Left lung (tissue), 4 donors: ENCODE measurements at regions not wholly inside any gene's neighbourhood (a gene's known extent, or its start where the extent isn't known, plus 50 kb on each side); places are given as distances from the start of the nearest gene placed in this dataset.

Experiments
- ATAC-seq: fragments of 200-7000 bp; cut with Tn5 transposase; one replicate; pipeline ENCODE4 v1.9.1; 2020; ENCODE audit warnings: moderate library complexity
- DNase-seq, 4 donors: peaks; one replicate each; pipeline ENCODE4 v3.0.0-alpha.2; 2013 to 2020
- H3K27ac ChIP-seq, 2 donors: fragments of 200-600 bp; sonication (generic) in 1 of 2; one replicate each; pipeline versions ENCODE4 v1.5.0 to v1.8.0; 2020 to 2021
- H3K27me3 ChIP-seq, 2 donors: fragments of 200-600 bp; sonication (generic) in 1 of 2; one replicate each; pipeline versions ENCODE4 v1.5.0 to v1.8.0; 2020 to 2021
- H3K36me3 ChIP-seq, 2 donors: fragments of 200-600 bp; sonication (generic) in 1 of 2; one replicate each; pipeline versions ENCODE4 v1.5.0 to v1.8.0; 2020 to 2021
- H3K4me1 ChIP-seq, 2 donors: fragments of 200-600 bp; one replicate each; pipeline ENCODE4 v1.8.0; 2021
- H3K4me3 ChIP-seq, 2 donors: fragments of 200-600 bp; sonication (generic) in 1 of 2; one replicate each; pipeline versions ENCODE4 v1.5.0 to v1.8.0; 2020 to 2021; ENCODE audit warnings: mild to moderate bottlenecking in 1 of 2
- H3K9me3 ChIP-seq, 2 donors: fragments of 200-600 bp; sonication (generic) in 1 of 2; one replicate each; pipeline versions ENCODE4 v1.5.0 to v1.8.0; 2020 to 2021
- CTCF ChIP-seq, 2 donors: fragments of 200-600 bp; sonication (generic) in 1 of 2; IDR thresholded peaks; one replicate each; pipeline versions ENCODE4 v1.5.0 to v1.8.0; 2021; ENCODE audit warnings: antibody characterized with exemption in 2 of 2
- intact Hi-C, 2 donors: fragments of 100-400 bp; cut with DNase I; formaldehyde crosslinking; loops; one replicate each; pipeline versions ENCODE4 v1.11.2 to v1.14.2; 2022
- donor health status: DM: no; HTN: yes; CAD: no.
- donor health status: DM: no; HTN: no; CAD: no.

- peaks cover 0 to 5% of the 10 kb centered on the region in 2 donors for H3K4me1 ChIP-seq
- peak in 1 of 4 donors; percentile 46 for DNase-seq
- H3K9me3 ChIP-seq = no peaks in the 10 kb centered on the region
These were observed 110.2 kb upstream of the HAND1 start for GRCh38 chr5:154588091-154588774.

GRCh38 chr5:154587123-154588026 lies 109.3 kb upstream of the HAND1 start:
- Histone ChIP-seq H3K27me3 (peaks cover 0 to 10% of the 10 kb centered on the region in 2 donors), H3K27ac (peak overlapping the region; percentile 63 to 81), H3K4me3 (no peak overlapping the region), H3K9me3 (no peaks in the 10 kb centered on the region), H3K36me3 (no peaks in the 10 kb centered on the region), H3K4me1 (peaks cover 0 to 5% of the 10 kb centered on the region in 2 donors)
- ATAC-seq = peak; percentile 12
- no peak for DNase-seq
- intact Hi-C loops = no loop called here
- no peak for TF ChIP-seq CTCF (IDR thresholded peaks at IDR 0.05)

More at GRCh38 chr5:154588091-154588774, 110.2 kb upstream of the HAND1 start:
- Histone ChIP-seq H3K36me3 (no peaks in the 10 kb centered on the region), H3K27ac (peak overlapping the region; percentile 63 to 81), H3K4me3 (no peak overlapping the region), H3K27me3 (peaks cover 0 to 6% of the 10 kb centered on the region in 2 donors)
- intact Hi-C loops = no loop called here
- peak; percentile 77 for ATAC-seq
- TF ChIP-seq CTCF (IDR thresholded peaks at IDR 0.05) = no peak

- intact Hi-C loops = no loop called here
- H3K4me3 ChIP-seq = no peak overlapping the region
- no peak overlapping the region for H3K27ac ChIP-seq
- no peak for ATAC-seq
- no peaks in the 10 kb centered on the region for H3K36me3 ChIP-seq
- peaks cover 0 to 12% of the 10 kb centered on the region in 2 donors for H3K27me3 ChIP-seq
- no peaks in the 10 kb centered on the region for H3K9me3 ChIP-seq
- H3K4me1 ChIP-seq = peaks cover 0 to 5% of the 10 kb centered on the region in 2 donors
- TF ChIP-seq CTCF (IDR thresholded peaks at IDR 0.05) = no peak
- DNase-seq = no peak
These were observed 105.7 kb upstream of the HAND1 start for GRCh38 chr5:154583671-154584177.

GRCh38 chr5:154580422-154580821 lies 102.4 kb upstream of the HAND1 start:
- ATAC-seq = no peak
- intact Hi-C loops = no loop called here
- H3K4me3 ChIP-seq = no peak overlapping the region

More at GRCh38 chr5:154580422-154580821, 102.4 kb upstream of the HAND1 start:
- Histone ChIP-seq H3K27ac (no peak overlapping the region), H3K9me3 (no peaks in the 10 kb centered on the region), H3K36me3 (no peaks in the 10 kb centered on the region), H3K27me3 (peaks cover 5 to 21% of the 10 kb centered on the region in 2 donors), H3K4me1 (no peaks in the 10 kb centered on the region)
- no peak for DNase-seq
- TF ChIP-seq CTCF (IDR thresholded peaks at IDR 0.05) = no peak
